Stimulated activated CD4-positive, alpha-beta T cell treated with anti-CD3 and anti-CD28 coated beads, Interleukin-1b, Interleukin-23, amount 100 ng/mL, for 1 hour (primary cell): ENCODE measurements at regions not wholly inside any gene's neighbourhood (a gene's known extent, or its start where the extent isn't known, plus 50 kb on each side); places are given as distances from the start of the nearest gene placed in this dataset.
"Not testable (repeated sequence)": the region's sequence is repeated elsewhere in the genome, so short reads cannot be mapped to it uniquely, and the experiment has no call there.

Experiments used
- DNase-seq, 2 donors: peaks; one replicate each; pipeline ENCODE4 v3.0.0-alpha.2; 2020; ENCODE audit warnings: low read depth in 2 of 2

GRCh38 chr1:90864681-90865080 lies 147.6 kb upstream of the BARHL2 start:
- no peak for DNase-seq

- no peak for DNase-seq
Observed at GRCh38 chr1:90862782-90863181, 145.7 kb upstream of the BARHL2 start.

GRCh38 chr1:90861421-90861820 lies 144.3 kb upstream of the BARHL2 start:
- not testable (repeated sequence) for DNase-seq

GRCh38 chr1:90856463-90857007 lies 139.4 kb upstream of the BARHL2 start:
- no peak for DNase-seq

- no peak for DNase-seq
Observed at GRCh38 chr1:90854397-90854924, 137.4 kb upstream of the BARHL2 start.

GRCh38 chr1:90851711-90852050 lies 134.6 kb upstream of the BARHL2 start:
- DNase-seq, result no peak

GRCh38 chr1:90850898-90851710 lies 134.0 kb upstream of the BARHL2 start:
- peak; percentile 35 to 61 for DNase-seq

GRCh38 chr1:90850181-90850897 lies 133.2 kb upstream of the BARHL2 start:
- no peak for DNase-seq

- DNase-seq, result no peak
Observed at GRCh38 chr1:90841473-90841872, 124.4 kb upstream of the BARHL2 start.

GRCh38 chr1:90840352-90840751 lies 123.2 kb upstream of the BARHL2 start:
- no peak for DNase-seq

- no peak for DNase-seq
Observed at GRCh38 chr1:90839323-90839722, 122.2 kb upstream of the BARHL2 start.

- DNase-seq, result no peak
Observed at GRCh38 chr1:90838720-90839119, 121.6 kb upstream of the BARHL2 start.

- no peak for DNase-seq
Observed at GRCh38 chr1:90837420-90837819, 120.3 kb upstream of the BARHL2 start.

GRCh38 chr1:90836345-90836679 lies 119.2 kb upstream of the BARHL2 start:
- no peak for DNase-seq

- DNase-seq, result no peak
Observed at GRCh38 chr1:90835661-90836344, 118.7 kb upstream of the BARHL2 start.

GRCh38 chr1:90834886-90835660 lies 118.0 kb upstream of the BARHL2 start:
- DNase-seq, result no peak

- DNase-seq, result no peak
Observed at GRCh38 chr1:90834354-90834885, 117.3 kb upstream of the BARHL2 start.

- no peak for DNase-seq
Observed at GRCh38 chr1:90833466-90834110, 116.5 kb upstream of the BARHL2 start.

GRCh38 chr1:90831910-90832309 lies 114.8 kb upstream of the BARHL2 start:
- DNase-seq, result no peak

GRCh38 chr1:90826834-90827233 lies 109.7 kb upstream of the BARHL2 start:
- no peak for DNase-seq

- DNase-seq, result no peak
Observed at GRCh38 chr1:90826024-90826423, 108.9 kb upstream of the BARHL2 start.
